Trophoblast cell (in vitro differentiated cells and primary cell): ENCODE measurements at regions not wholly inside any gene's neighbourhood (a gene's known extent, or its start where the extent isn't known, plus 50 kb on each side); places are given as distances from the start of the nearest gene placed in this dataset.

Experiments
- DNase-seq, 2 donors: peaks; one replicate each; pipeline ENCODE4 v3.0.0-alpha.2; 2016
- H2AFZ ChIP-seq: 2 replicates; pipeline ENCODE4 v1.6.1; 2013; ENCODE audit warnings: low read length, moderate library complexity, mild to moderate bottlenecking; ENCODE audit not compliant: insufficient read depth, poor library complexity
- H2AK5ac ChIP-seq: 2 replicates; pipeline ENCODE4 v1.6.1; 2013; ENCODE audit warnings: mild to moderate bottlenecking, low read length
- H2BK120ac ChIP-seq: 2 replicates; pipeline ENCODE4 v1.6.1; 2013; ENCODE audit warnings: low read length, mild to moderate bottlenecking, moderate library complexity; ENCODE audit not compliant: insufficient read depth, poor library complexity
- H2BK12ac ChIP-seq: 2 replicates; pipeline ENCODE4 v1.6.1; 2013; ENCODE audit warnings: mild to moderate bottlenecking, low read length, moderate library complexity
- H2BK5ac ChIP-seq: 2 replicates; pipeline ENCODE4 v1.6.1; 2013; ENCODE audit warnings: low read length, low read depth, moderate library complexity, mild to moderate bottlenecking; ENCODE audit not compliant: poor library complexity
- H3K14ac ChIP-seq: 2 replicates; pipeline ENCODE4 v1.6.1; 2013; ENCODE audit warnings: mild to moderate bottlenecking, low read length
- H3K18ac ChIP-seq: 2 replicates; pipeline ENCODE4 v1.6.1; 2013; ENCODE audit warnings: mild to moderate bottlenecking, low read length
- H3K23ac ChIP-seq: 2 replicates; pipeline ENCODE4 v1.6.1; 2013; ENCODE audit warnings: low read length
- H3K27ac ChIP-seq: 2 replicates; pipeline ENCODE4 v1.5.1; 2013; ENCODE audit warnings: low read depth, mild to moderate bottlenecking, inconsistent platforms, low read length, moderate library complexity
- H3K27me3 ChIP-seq: 2 replicates; pipeline ENCODE4 v1.6.1; 2013; ENCODE audit warnings: inconsistent platforms, mild to moderate bottlenecking, low read length, moderate library complexity; ENCODE audit not compliant: insufficient read depth
- H3K36me3 ChIP-seq, 2 experiments: 1 replicate in 1 of 2; 2 replicates in 1 of 2; pipeline ENCODE4 v1.6.1; 2013; ENCODE audit warnings: low read length in 2 of 2, mild to moderate bottlenecking in 2 of 2, moderate library complexity in 1 of 2; ENCODE audit not compliant: insufficient read depth in 2 of 2, control insufficient read depth in 1 of 2
- H3K4ac ChIP-seq: 2 replicates; pipeline ENCODE4 v1.6.1; 2013; ENCODE audit warnings: low read depth, mild to moderate bottlenecking, low read length, moderate library complexity
- H3K4me1 ChIP-seq, 2 experiments: 1 replicate in 1 of 2; 2 replicates in 1 of 2; pipeline ENCODE4 v1.6.1; 2013; ENCODE audit warnings: low read length in 2 of 2, mild to moderate bottlenecking in 2 of 2, moderate library complexity in 1 of 2; ENCODE audit not compliant: insufficient read depth in 2 of 2, control insufficient read depth in 1 of 2
- H3K4me2 ChIP-seq: 2 replicates; pipeline ENCODE4 v1.6.1; 2013; ENCODE audit warnings: inconsistent platforms, mild to moderate bottlenecking, low read length, moderate library complexity
- H3K4me3 ChIP-seq: 2 replicates; pipeline ENCODE4 v1.5.1; 2013; ENCODE audit warnings: mild to moderate bottlenecking, low read depth, low read length, inconsistent platforms
- H3K79me1 ChIP-seq: one replicate; pipeline ENCODE4 v1.6.1; 2013; ENCODE audit warnings: low read length
- H3K79me2 ChIP-seq: 2 replicates; pipeline ENCODE4 v1.6.1; 2013; ENCODE audit warnings: low read length, mild to moderate bottlenecking; ENCODE audit not compliant: control insufficient read depth, insufficient read depth, poor library complexity
- H3K9ac ChIP-seq: 2 replicates; pipeline ENCODE4 v1.6.1; 2013; ENCODE audit warnings: mild to moderate bottlenecking, low read length
- H3K9me3 ChIP-seq: 2 replicates; pipeline ENCODE4 v1.6.1; 2013; ENCODE audit warnings: low read depth, mild to moderate bottlenecking, control low read depth, inconsistent platforms, low read length; ENCODE audit not compliant: insufficient read depth
- H4K12ac ChIP-seq: 2 replicates; pipeline ENCODE4 v1.6.1; 2013; ENCODE audit warnings: low read depth, mild to moderate bottlenecking, low read length, moderate library complexity
- H4K8ac ChIP-seq: 2 replicates; pipeline ENCODE4 v1.6.1; 2013; ENCODE audit warnings: low read depth, mild to moderate bottlenecking, low read length, moderate library complexity
- H4K91ac ChIP-seq: one replicate; pipeline ENCODE4 v1.6.1; 2013; ENCODE audit warnings: low read depth, mild to moderate bottlenecking, low read length, moderate library complexity
- WGBS: extraction: QIAGEN DNeasy Blood & Tissue Kit; methylation state at CpG from one replicate; pipeline ENCODE4 v1.1.7; 2013; ENCODE audit warnings: missing lambda C conversion rate; ENCODE audit not compliant: insufficient read length, insufficient coverage; ENCODE audit errors: extremely low coverage; 5-methylcytosine and 5-hydroxymethylcytosine counted together

- Histone ChIP-seq H2AK5ac (no peak overlapping the region), H3K4ac (no peak overlapping the region), H3K36me3 (no peaks in the 10 kb centered on the region), H3K27ac (no peak overlapping the region), H3K27me3 (no peaks in the 10 kb centered on the region), H3K9me3 (peaks cover 2% of the 10 kb centered on the region), H4K12ac (no peak overlapping the region), H3K4me3 (no peak overlapping the region), H3K9ac (no peak overlapping the region), H3K23ac (no peak overlapping the region), H3K4me1 (peaks cover 0 to 6% of the 10 kb centered on the region in 2 experiments), H2BK120ac (no peak overlapping the region), H2BK5ac (no peak overlapping the region), H3K14ac (no peak overlapping the region), H3K79me2 (no peaks in the 10 kb centered on the region), H3K79me1 (no peaks in the 10 kb centered on the region), H3K18ac (no peak overlapping the region), H2AFZ (no peak overlapping the region), H4K91ac (no peak overlapping the region), H4K8ac (no peak overlapping the region), H3K4me2 (no peak overlapping the region), H2BK12ac (no peak overlapping the region)
- no peak for DNase-seq
- WGBS: no CpG with 5 or more reads among the region's 3 CpGs
Observed at GRCh38 chr11:97201743-97202612, 812.2 kb downstream of the JRKL start.

- Histone ChIP-seq H2BK12ac (no peak overlapping the region), H4K91ac (no peak overlapping the region), H3K36me3 (no peaks in the 10 kb centered on the region), H3K4me2 (no peak overlapping the region), H3K18ac (no peak overlapping the region), H3K79me2 (no peaks in the 10 kb centered on the region), H3K9me3 (peaks cover 2% of the 10 kb centered on the region), H3K27me3 (no peaks in the 10 kb centered on the region), H4K8ac (no peak overlapping the region), H4K12ac (no peak overlapping the region), H3K79me1 (no peaks in the 10 kb centered on the region), H2BK5ac (no peak overlapping the region), H3K4me1 (peaks cover 0 to 6% of the 10 kb centered on the region in 2 experiments), H3K23ac (no peak overlapping the region), H3K14ac (no peak overlapping the region), H3K9ac (no peak overlapping the region), H3K4ac (no peak overlapping the region), H2AK5ac (no peak overlapping the region), H2BK120ac (no peak overlapping the region), H3K4me3 (no peak overlapping the region), H3K27ac (no peak overlapping the region), H2AFZ (no peak overlapping the region)
- WGBS: no CpG with 5 or more reads among the region's 8 CpGs
- DNase-seq: no peak
Observed at GRCh38 chr11:97202613-97203292, 812.9 kb downstream of the JRKL start.

- H2BK120ac ChIP-seq: no peak overlapping the region
- no peak overlapping the region for H3K23ac ChIP-seq
Observed at GRCh38 chr11:97218011-97218410, 828.2 kb downstream of the JRKL start.

GRCh38 chr11:97223647-97224046, 833.8 kb downstream of the JRKL start:
- no peak overlapping the region for H2AFZ ChIP-seq
- no peak overlapping the region for H2BK5ac ChIP-seq
- H3K4ac ChIP-seq: no peak overlapping the region
- no peak overlapping the region for H4K91ac ChIP-seq
- no peak overlapping the region for H4K12ac ChIP-seq
- H3K36me3 ChIP-seq: no peaks in the 10 kb centered on the region
- H3K14ac ChIP-seq: no peak overlapping the region
- no peak overlapping the region for H2BK12ac ChIP-seq
- no peak overlapping the region for H2AK5ac ChIP-seq
- H3K18ac ChIP-seq: no peak overlapping the region
- H3K79me1 ChIP-seq: no peaks in the 10 kb centered on the region
- H3K27me3 ChIP-seq: no peaks in the 10 kb centered on the region
- H2BK120ac ChIP-seq: no peak overlapping the region
- no peak overlapping the region for H3K9ac ChIP-seq
- no peak overlapping the region for H3K23ac ChIP-seq
- DNase-seq: no peak
- no peaks in the 10 kb centered on the region for H3K79me2 ChIP-seq
- no peak overlapping the region for H4K8ac ChIP-seq
- H3K27ac ChIP-seq: no peak overlapping the region
- no CpG with 5 or more reads among the region's 3 CpGs for WGBS
- no peak overlapping the region for H3K4me2 ChIP-seq
- peaks cover 2% of the 10 kb centered on the region in 2 experiments for H3K4me1 ChIP-seq
- no peak overlapping the region for H3K4me3 ChIP-seq
- no peaks in the 10 kb centered on the region for H3K9me3 ChIP-seq

More at GRCh38 chr11:97218011-97218410, 828.2 kb downstream of the JRKL start:
- H2AK5ac ChIP-seq: no peak overlapping the region
- no peaks in the 10 kb centered on the region for H3K79me1 ChIP-seq
- no peaks in the 10 kb centered on the region for H3K36me3 ChIP-seq
- no peak overlapping the region for H2AFZ ChIP-seq
- no peak overlapping the region for H3K4ac ChIP-seq
- H3K14ac ChIP-seq: no peak overlapping the region
- H3K9ac ChIP-seq: no peak overlapping the region
- no peak overlapping the region for H2BK12ac ChIP-seq
- no peak overlapping the region for H4K91ac ChIP-seq
- no peaks in the 10 kb centered on the region for H3K79me2 ChIP-seq
- H4K12ac ChIP-seq: no peak overlapping the region
- H3K27ac ChIP-seq: no peak overlapping the region
- H3K27me3 ChIP-seq: no peaks in the 10 kb centered on the region
- H4K8ac ChIP-seq: no peak overlapping the region
- H2BK5ac ChIP-seq: no peak overlapping the region
- H3K18ac ChIP-seq: no peak overlapping the region
- no peaks in the 10 kb centered on the region for H3K9me3 ChIP-seq
- H3K4me3 ChIP-seq: no peak overlapping the region
- H3K4me1 ChIP-seq: no peaks in the 10 kb centered on the region
- WGBS: no CpG with 5 or more reads among the region's 3 CpGs
- no peak overlapping the region for H3K4me2 ChIP-seq
- DNase-seq: no peak
